Left ventricle myocardium superior (tissue), 1 donor: ENCODE measurements at regions not wholly inside any gene's neighbourhood (a gene's known extent, or its start where the extent isn't known, plus 50 kb on each side); places are given as distances from the start of the nearest gene placed in this dataset.
A peak's percentile ranks its signal among the peaks of the same experiment; 100 is the strongest.
"Not testable (repeated sequence)": the region's sequence is repeated elsewhere in the genome, so short reads cannot be mapped to it uniquely, and the experiment has no call there.

Experiments
- ATAC-seq: fragments of 200-7000 bp; cut with Tn5 transposase; one replicate; pipeline ENCODE4 v1.9.1; 2020; ENCODE audit warnings: mild to moderate bottlenecking, moderate library complexity
- DNase-seq: peaks from one replicate; pipeline ENCODE4 v3.0.0-alpha.2; 2020
- intact Hi-C: fragments of 100-400 bp; cut with micrococcal nuclease; formaldehyde crosslinking; loops from one replicate; pipeline ENCODE4 v1.11.0; 2022
- donor health status: DM: no; HTN: yes; CAD: no; lungs with severe emphysema.

- ATAC-seq (no peak), DNase-seq (no peak)
- intact Hi-C loops = no loop called here
These were observed 183.7 kb upstream of the LMCD1 start for GRCh38 chr3:8317661-8318649.

- DNase-seq (no peak), ATAC-seq (no peak)
- intact Hi-C loops = no loop called here
These were observed 181.5 kb upstream of the LMCD1 start for GRCh38 chr3:8319935-8320634.

- no peak for ATAC-seq
These were observed 180.7 kb upstream of the LMCD1 start for GRCh38 chr3:8320711-8321458.

GRCh38 chr3:8324747-8325146 lies 176.9 kb upstream of the LMCD1 start:
- intact Hi-C loops = no loop called here
- peak; percentile 61 for DNase-seq

More at GRCh38 chr3:8320711-8321458, 180.7 kb upstream of the LMCD1 start:
- intact Hi-C loops = no loop called here
- no peak for DNase-seq

GRCh38 chr3:8325306-8325705 lies 176.3 kb upstream of the LMCD1 start:
- intact Hi-C loops = no loop called here
- DNase-seq (no peak), ATAC-seq (no peak)

More at GRCh38 chr3:8324747-8325146, 176.9 kb upstream of the LMCD1 start:
- peak; percentile 65 for ATAC-seq

GRCh38 chr3:8325833-8326232 lies 175.8 kb upstream of the LMCD1 start:
- DNase-seq, intact Hi-C loops, ATAC-seq: not testable (repeated sequence)

- ATAC-seq (no peak), DNase-seq (no peak)
- intact Hi-C loops = no loop called here
These were observed 173.9 kb upstream of the LMCD1 start for GRCh38 chr3:8327739-8328138.

- no peak for DNase-seq
- intact Hi-C loops = no loop called here
- ATAC-seq = no peak
These were observed 172.7 kb upstream of the LMCD1 start for GRCh38 chr3:8328967-8329366.

- intact Hi-C loops = no loop called here
- DNase-seq = no peak
- no peak for ATAC-seq
These were observed 172.0 kb upstream of the LMCD1 start for GRCh38 chr3:8329598-8329997.

GRCh38 chr3:8336456-8336855 lies 165.2 kb upstream of the LMCD1 start:
- intact Hi-C loops = no loop called here
- ATAC-seq (no peak), DNase-seq (no peak)

GRCh38 chr3:8338424-8338823 lies 163.2 kb upstream of the LMCD1 start:
- intact Hi-C loops = no loop called here
- DNase-seq (no peak), ATAC-seq (no peak)

- intact Hi-C loops = no loop called here
- no peak for DNase-seq
- ATAC-seq = no peak
These were observed 159.8 kb upstream of the LMCD1 start for GRCh38 chr3:8341821-8342247.

- DNase-seq (no peak), ATAC-seq (no peak)
- intact Hi-C loops = no loop called here
These were observed 158.6 kb upstream of the LMCD1 start for GRCh38 chr3:8343058-8343457.

- intact Hi-C loops = no loop called here
- DNase-seq = no peak
- ATAC-seq = no peak
These were observed 156.2 kb upstream of the LMCD1 start for GRCh38 chr3:8345398-8345797.

- DNase-seq (no peak), ATAC-seq (no peak)
- intact Hi-C loops = no loop called here
These were observed 153.5 kb upstream of the LMCD1 start for GRCh38 chr3:8348076-8348475.

GRCh38 chr3:8352475-8352874 lies 149.1 kb upstream of the LMCD1 start:
- DNase-seq = no peak
- intact Hi-C loops = no loop called here

GRCh38 chr3:8353364-8353763 lies 148.3 kb upstream of the LMCD1 start:
- ATAC-seq = no peak
- intact Hi-C loops = no loop called here

More at GRCh38 chr3:8352475-8352874, 149.1 kb upstream of the LMCD1 start:
- ATAC-seq = no peak

GRCh38 chr3:8355346-8355745 lies 146.3 kb upstream of the LMCD1 start:
- no peak for DNase-seq
- intact Hi-C loops = no loop called here

More at GRCh38 chr3:8353364-8353763, 148.3 kb upstream of the LMCD1 start:
- no peak for DNase-seq

GRCh38 chr3:8356066-8356465 lies 145.6 kb upstream of the LMCD1 start:
- ATAC-seq, intact Hi-C loops, DNase-seq: not testable (repeated sequence)

More at GRCh38 chr3:8355346-8355745, 146.3 kb upstream of the LMCD1 start:
- ATAC-seq = no peak
